Astrocyte (in vitro differentiated cells and primary cell): ENCODE measurements at regions not wholly inside any gene's neighbourhood (a gene's known extent, or its start where the extent isn't known, plus 50 kb on each side); places are given as distances from the start of the nearest gene placed in this dataset.

Source experiments
- DNase-seq: peaks from one replicate; pipeline ENCODE4 v3.0.0-alpha.2; 2010; ENCODE audit warnings: low read depth
- FAIRE-seq: peaks from 2 replicates; lab custom pipeline; 2011; peaks lifted over from hg19 to GRCh38; lab: Jason Lieb, UNC
- H2AFZ ChIP-seq: 2 replicates; pipeline ENCODE4 v1.6.0; 2012; ENCODE audit warnings: low read depth, low read length, inconsistent platforms
- H3K27ac ChIP-seq: 2 replicates; pipeline ENCODE4 v1.5.1; 2011; ENCODE audit warnings: low read depth, low read length, inconsistent platforms
- H3K27me3 ChIP-seq: 2 replicates; pipeline ENCODE4 v1.6.0; 2011; ENCODE audit warnings: low read length, inconsistent platforms; ENCODE audit not compliant: insufficient read depth
- H3K36me3 ChIP-seq: 2 replicates; pipeline ENCODE4 v1.5.1; 2011; ENCODE audit warnings: low read length, inconsistent platforms; ENCODE audit not compliant: insufficient read depth
- H3K4me1 ChIP-seq: 2 replicates; pipeline ENCODE4 v1.5.1; 2011; ENCODE audit warnings: low read length, inconsistent platforms; ENCODE audit not compliant: insufficient read depth
- H3K4me2 ChIP-seq: 2 replicates; pipeline ENCODE4 v1.6.0; 2012; ENCODE audit warnings: low read length, inconsistent platforms
- H3K4me3 ChIP-seq: 2 replicates; pipeline ENCODE4 v1.5.1; 2011; ENCODE audit warnings: low read depth, mild to moderate bottlenecking, low read length, inconsistent platforms; ENCODE audit not compliant: insufficient read depth
- H3K79me2 ChIP-seq: 2 replicates; pipeline ENCODE4 v1.6.0; 2012; ENCODE audit warnings: mild to moderate bottlenecking, low read length, inconsistent platforms; ENCODE audit not compliant: insufficient read depth
- H3K9ac ChIP-seq: 2 replicates; pipeline ENCODE4 v1.6.0; 2012; ENCODE audit warnings: mild to moderate bottlenecking, low read length, inconsistent platforms
- H3K9me3 ChIP-seq: 2 replicates; pipeline ENCODE4 v1.5.1; 2012; ENCODE audit warnings: low read depth, mild to moderate bottlenecking, low read length, inconsistent platforms; ENCODE audit not compliant: insufficient read depth
- H4K20me1 ChIP-seq: 2 replicates; pipeline ENCODE4 v1.6.0; 2012; ENCODE audit warnings: low read length, inconsistent platforms; ENCODE audit not compliant: insufficient read depth
- H3K27ac Mint-ChIP-seq: one replicate; pipeline ENCODE4 v1.8.0; 2021; ENCODE audit warnings: mild to moderate bottlenecking, mixed read lengths; ENCODE audit not compliant: unreplicated experiment
- H3K27me3 Mint-ChIP-seq: one replicate; pipeline ENCODE4 v1.8.0; 2021; ENCODE audit warnings: low read depth, mixed read lengths; ENCODE audit not compliant: unreplicated experiment
- H3K36me3 Mint-ChIP-seq: one replicate; pipeline ENCODE4 v1.8.0; 2021; ENCODE audit warnings: low read depth, mixed read lengths; ENCODE audit not compliant: unreplicated experiment
- H3K4me1 Mint-ChIP-seq: one replicate; pipeline ENCODE4 v1.8.0; 2021; ENCODE audit warnings: low read depth, mixed read lengths; ENCODE audit not compliant: unreplicated experiment
- H3K4me3 Mint-ChIP-seq: one replicate; pipeline ENCODE4 v1.8.0; 2021; ENCODE audit warnings: mild to moderate bottlenecking, moderate library complexity, mixed read lengths; ENCODE audit not compliant: unreplicated experiment
- H3K9me3 Mint-ChIP-seq: one replicate; pipeline ENCODE4 v1.8.0; 2021; ENCODE audit warnings: mild to moderate bottlenecking, mixed read lengths; ENCODE audit not compliant: unreplicated experiment
- EZH2 ChIP-seq: IDR thresholded peaks from 2 replicates; pipeline ENCODE4 v1.6.1; 2012; ENCODE audit warnings: mild to moderate bottlenecking, low read length, inconsistent platforms; ENCODE audit not compliant: insufficient read depth
- TF ChIP-seq, protein P1 (sequence below): IDR thresholded peaks from 2 replicates; pipeline ENCODE4 v1.5.1; 2011; ENCODE audit warnings: low read depth, mild to moderate bottlenecking, inconsistent platforms, low read length, moderate library complexity; ENCODE audit not compliant: insufficient read depth

DNA sequence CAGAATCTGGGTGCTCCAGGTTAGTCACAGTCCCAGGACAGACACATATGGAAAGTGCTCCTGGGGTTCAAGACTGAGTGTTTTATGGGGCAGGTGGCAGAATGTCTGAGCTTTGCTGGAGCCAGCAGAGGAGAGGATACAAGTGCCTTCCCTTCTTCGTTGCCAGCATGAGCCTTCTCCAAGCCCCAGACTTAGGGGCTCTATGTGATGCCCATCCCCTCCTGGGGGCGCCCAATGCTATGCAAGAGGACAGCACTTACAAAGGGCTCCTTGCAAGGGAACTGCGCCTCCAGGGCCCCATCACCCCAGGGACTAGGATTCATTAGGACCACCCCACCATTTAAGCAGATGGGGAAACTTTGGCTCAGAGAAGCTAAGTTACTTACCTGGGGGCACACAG is 581.9 kb downstream of the BUD13 start:
- no peak for FAIRE-seq
- H3K27ac Mint-ChIP-seq: no peak overlapping the region
- Histone ChIP-seq H3K4me3 (no peak overlapping the region), H3K27ac (no peak overlapping the region), H3K4me1 (peaks cover 11% of the 10 kb centered on the region), H3K79me2 (no peaks in the 10 kb centered on the region), H2AFZ (no peak overlapping the region), H3K36me3 (no peaks in the 10 kb centered on the region), H3K9ac (no peak overlapping the region), H3K4me2 (no peak overlapping the region), H3K27me3 (no peaks in the 10 kb centered on the region), H4K20me1 (no peaks in the 10 kb centered on the region), H3K9me3 (no peaks in the 10 kb centered on the region)
- no peak for DNase-seq
- H3K4me1 Mint-ChIP-seq: no peaks in the 10 kb centered on the region
- H3K36me3 Mint-ChIP-seq: no peaks in the 10 kb centered on the region
- H3K9me3 Mint-ChIP-seq: no peaks in the 10 kb centered on the region
- no peak for TF ChIP-seq EZH2
- TF ChIP-seq, protein P1, sequence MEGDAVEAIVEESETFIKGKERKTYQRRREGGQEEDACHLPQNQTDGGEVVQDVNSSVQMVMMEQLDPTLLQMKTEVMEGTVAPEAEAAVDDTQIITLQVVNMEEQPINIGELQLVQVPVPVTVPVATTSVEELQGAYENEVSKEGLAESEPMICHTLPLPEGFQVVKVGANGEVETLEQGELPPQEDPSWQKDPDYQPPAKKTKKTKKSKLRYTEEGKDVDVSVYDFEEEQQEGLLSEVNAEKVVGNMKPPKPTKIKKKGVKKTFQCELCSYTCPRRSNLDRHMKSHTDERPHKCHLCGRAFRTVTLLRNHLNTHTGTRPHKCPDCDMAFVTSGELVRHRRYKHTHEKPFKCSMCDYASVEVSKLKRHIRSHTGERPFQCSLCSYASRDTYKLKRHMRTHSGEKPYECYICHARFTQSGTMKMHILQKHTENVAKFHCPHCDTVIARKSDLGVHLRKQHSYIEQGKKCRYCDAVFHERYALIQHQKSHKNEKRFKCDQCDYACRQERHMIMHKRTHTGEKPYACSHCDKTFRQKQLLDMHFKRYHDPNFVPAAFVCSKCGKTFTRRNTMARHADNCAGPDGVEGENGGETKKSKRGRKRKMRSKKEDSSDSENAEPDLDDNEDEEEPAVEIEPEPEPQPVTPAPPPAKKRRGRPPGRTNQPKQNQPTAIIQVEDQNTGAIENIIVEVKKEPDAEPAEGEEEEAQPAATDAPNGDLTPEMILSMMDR: no peak
- H3K4me3 Mint-ChIP-seq: no peak overlapping the region
- H3K27me3 Mint-ChIP-seq: peaks cover 33% of the 10 kb centered on the region

DNA sequence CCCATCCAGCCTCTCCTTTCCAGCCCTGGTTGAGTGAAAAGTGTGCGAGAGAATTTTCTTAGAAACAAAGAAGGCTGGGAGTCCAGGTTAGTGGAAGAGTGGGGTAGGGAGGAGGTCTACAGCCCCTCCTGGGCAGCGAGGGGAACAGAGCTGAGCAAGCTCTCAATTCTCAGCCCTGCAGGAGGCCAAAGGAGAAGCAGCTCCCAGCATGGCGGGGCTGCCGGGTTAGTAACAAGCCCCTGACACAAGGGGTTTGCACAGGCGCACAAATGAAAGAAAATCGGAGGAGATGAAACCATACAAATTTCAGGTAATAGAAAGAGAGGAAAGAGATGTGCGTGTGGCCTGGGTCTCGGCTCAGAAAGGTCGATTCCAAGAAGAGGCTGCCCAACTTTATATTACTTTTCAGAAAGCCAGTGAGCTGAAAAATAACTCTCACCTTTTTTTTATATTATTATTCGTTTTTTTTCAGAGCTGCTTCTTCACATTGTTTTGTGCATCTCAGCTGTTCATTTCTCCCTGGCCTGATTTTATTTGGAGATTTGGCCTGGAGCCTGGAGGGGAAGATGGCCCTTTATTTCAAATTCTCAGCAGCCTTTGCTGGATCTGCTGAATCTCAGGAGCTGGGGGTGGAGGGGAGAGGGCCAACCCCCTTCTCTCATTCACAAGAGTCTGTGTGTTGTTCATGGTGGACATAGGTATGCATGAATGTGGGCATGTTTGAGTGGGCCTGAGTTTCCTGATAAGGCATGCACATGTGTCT is 583.2 kb downstream of the BUD13 start:
- H3K27ac ChIP-seq: no peak overlapping the region
- H3K27ac Mint-ChIP-seq: no peak overlapping the region
- TF ChIP-seq EZH2: no peak
- TF ChIP-seq, protein P1: no peak
- FAIRE-seq (no peak), DNase-seq (peak; percentile 2)
- no peaks in the 10 kb centered on the region for H3K79me2 ChIP-seq
- H3K4me1 Mint-ChIP-seq: no peaks in the 10 kb centered on the region
- no peak overlapping the region for H2AFZ ChIP-seq
- peaks cover 11% of the 10 kb centered on the region for H3K4me1 ChIP-seq
- H3K9me3 ChIP-seq: no peaks in the 10 kb centered on the region
- H3K9ac ChIP-seq: no peak overlapping the region
- no peaks in the 10 kb centered on the region for H3K27me3 ChIP-seq
- H3K36me3 ChIP-seq: no peaks in the 10 kb centered on the region
- H3K36me3 Mint-ChIP-seq: no peaks in the 10 kb centered on the region
- peaks cover 36% of the 10 kb centered on the region for H3K27me3 Mint-ChIP-seq
- H3K9me3 Mint-ChIP-seq: peaks cover 3% of the 10 kb centered on the region
- H4K20me1 ChIP-seq: no peaks in the 10 kb centered on the region
- H3K4me2 ChIP-seq: no peak overlapping the region
- H3K4me3 Mint-ChIP-seq: no peak overlapping the region
- no peak overlapping the region for H3K4me3 ChIP-seq

DNA sequence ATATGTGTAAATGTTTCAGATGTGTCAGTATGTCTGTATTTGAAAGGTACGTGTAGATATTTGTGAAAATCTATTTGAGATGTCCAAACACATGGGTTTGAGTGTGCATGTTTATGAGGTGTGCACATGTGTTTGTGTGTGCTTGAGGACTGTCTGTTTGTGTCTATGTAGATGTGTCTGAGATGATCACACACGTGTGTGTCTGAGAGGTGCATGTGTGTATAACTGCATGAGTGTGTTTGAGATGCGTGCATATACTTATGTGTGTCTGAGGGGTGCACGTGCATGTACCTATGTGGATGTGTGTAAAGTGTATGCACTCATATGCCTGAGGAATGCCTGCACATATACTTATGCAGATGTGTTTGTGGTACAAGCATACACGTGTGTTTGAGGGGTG is 584.4 kb downstream of the BUD13 start:
- Histone ChIP-seq H2AFZ (no peak overlapping the region), H3K4me3 (no peak overlapping the region), H3K27ac (no peak overlapping the region), H3K4me1 (peaks cover 5% of the 10 kb centered on the region), H3K9ac (no peak overlapping the region), H3K79me2 (no peaks in the 10 kb centered on the region), H3K4me2 (no peak overlapping the region), H3K27me3 (no peaks in the 10 kb centered on the region), H4K20me1 (no peaks in the 10 kb centered on the region), H3K36me3 (no peaks in the 10 kb centered on the region), H3K9me3 (no peaks in the 10 kb centered on the region)
- no peak for FAIRE-seq
- peaks cover 42% of the 10 kb centered on the region for H3K27me3 Mint-ChIP-seq
- DNase-seq: no peak
- TF ChIP-seq, protein P1: no peak
- TF ChIP-seq EZH2: no peak
- H3K4me1 Mint-ChIP-seq: no peaks in the 10 kb centered on the region
- H3K27ac Mint-ChIP-seq: no peak overlapping the region
- H3K4me3 Mint-ChIP-seq: no peak overlapping the region
- H3K36me3 Mint-ChIP-seq: no peaks in the 10 kb centered on the region
- peaks cover 3% of the 10 kb centered on the region for H3K9me3 Mint-ChIP-seq
